PC-9 (cell line): ENCODE measurements at regions not wholly inside any gene's neighbourhood (a gene's known extent, or its start where the extent isn't known, plus 50 kb on each side); places are given as distances from the start of the nearest gene placed in this dataset.

Experiments used
- BruUV-seq: library from RNA; stranded (reverse); fragments of 400-500 nt; replicated peaks from 2 replicates; lab custom pipeline; 2021; lab: Mats Ljungman, UMichigan
- CTCF ChIA-PET: fragments of 300-600 bp; sonication (Branson Sonifier 250); formaldehyde crosslinking; loops from one replicate; lab custom pipeline; 2022; ENCODE audit warnings: antibody characterized with exemption; lab: Charles Lee
- POLR2A ChIA-PET: fragments of 300-600 bp; sonication (Branson Sonifier 250); formaldehyde crosslinking; loops from one replicate; lab custom pipeline; 2022; ENCODE audit warnings: antibody characterized with exemption; ENCODE audit not compliant: unreplicated experiment; lab: Charles Lee
- DNase-seq, 2 experiments: peaks; one replicate each; pipeline versions ENCODE4 v3.0.0 to v3.0.0-alpha.2; 2015 to 2022; ENCODE audit warnings: mixed read lengths in 1 of 2
- H2AFZ ChIP-seq: fragments of 200-600 bp; sonication (generic); 2 replicates; pipeline ENCODE4 v1.8.1; 2017; ENCODE audit warnings: antibody characterized with exemption
- H3F3A ChIP-seq: fragments of 200-600 bp; sonication (generic); 2 replicates; pipeline ENCODE4 v1.8.1; 2017; ENCODE audit warnings: antibody characterized with exemption, mild to moderate bottlenecking, low read depth; ENCODE audit not compliant: insufficient read depth
- H3K27ac ChIP-seq: fragments of 200-600 bp; sonication (generic); 2 replicates; pipeline ENCODE4 v1.6.1; 2016; ENCODE audit warnings: mixed run types
- H3K27me3 ChIP-seq: fragments of 200-600 bp; sonication (generic); 2 replicates; pipeline ENCODE4 v1.6.1; 2016; ENCODE audit warnings: low read depth, mixed run types; ENCODE audit not compliant: insufficient read depth
- H3K36me3 ChIP-seq: fragments of 200-600 bp; sonication (generic); 2 replicates; pipeline ENCODE4 v1.6.1; 2016; ENCODE audit warnings: low read depth, mixed run types
- H3K4me1 ChIP-seq: fragments of 200-600 bp; sonication (generic); replicated peaks from 2 replicates; pipeline ENCODE4 v1.6.1; 2016; ENCODE audit warnings: mixed run types; ENCODE audit not compliant: insufficient read depth
- H3K4me2 ChIP-seq: fragments of 200-600 bp; sonication (generic); 2 replicates; pipeline ENCODE4 v1.6.1; 2017; ENCODE audit warnings: mixed run types
- H3K4me3 ChIP-seq: fragments of 200-600 bp; sonication (generic); 2 replicates; pipeline ENCODE4 v1.6.1; 2016; ENCODE audit warnings: mixed run types
- H3K79me2 ChIP-seq: fragments of 200-600 bp; sonication (generic); 2 replicates; pipeline ENCODE4 v1.6.1; 2017; ENCODE audit warnings: low read depth, mixed run types
- H3K9me2 ChIP-seq: fragments of 200-600 bp; sonication (generic); 2 replicates; pipeline ENCODE4 v1.8.1; 2017; ENCODE audit warnings: mild to moderate bottlenecking; ENCODE audit not compliant: insufficient read depth
- H3K9me3 ChIP-seq: fragments of 200-600 bp; sonication (generic); 2 replicates; pipeline ENCODE4 v1.8.1; 2016; ENCODE audit warnings: low read depth; ENCODE audit not compliant: insufficient read depth
- H4K20me1 ChIP-seq: fragments of 200-600 bp; sonication (generic); 2 replicates; pipeline ENCODE4 v1.8.1; 2017; ENCODE audit not compliant: insufficient read depth
- CTCF ChIP-seq: fragments of 200-600 bp; sonication (generic); conservative IDR thresholded peaks from 2 replicates; pipeline ENCODE4 v1.6.1; 2017; ENCODE audit warnings: mixed run types, antibody characterized with exemption, mild to moderate bottlenecking, moderate library complexity
- EZH2 ChIP-seq: fragments of 200-600 bp; sonication (generic); IDR thresholded peaks from 2 replicates; pipeline ENCODE4 v1.8.0; 2017; ENCODE audit warnings: antibody characterized with exemption, low read depth
- intact Hi-C: fragments of 100-400 bp; cut with micrococcal nuclease; formaldehyde crosslinking; loops from one replicate; pipeline ENCODE4 v1.10.0; 2022; ENCODE audit not compliant: unreplicated experiment

- Histone ChIP-seq H4K20me1 (no peaks in the 10 kb centered on the region), H3K9me3 (no peaks in the 10 kb centered on the region), H3K27ac (no peak overlapping the region), H3K36me3 (no peaks in the 10 kb centered on the region), H3K27me3 (no peaks in the 10 kb centered on the region), H3K4me2 (no peak overlapping the region), H3K4me3 (no peak overlapping the region), H2AFZ (no peak overlapping the region), H3K79me2 (no peaks in the 10 kb centered on the region), H3K4me1 (no peaks in the 10 kb centered on the region), H3F3A (no peaks in the 10 kb centered on the region), H3K9me2 (no peaks in the 10 kb centered on the region)
- ChIA-PET POLR2A (no interaction called here), CTCF (no interaction called here)
- TF ChIP-seq EZH2 (no peak), CTCF (no peak)
- BruUV-seq: no TSS peak
- intact Hi-C loops: no loop called here
- DNase-seq: no peak
Observed at GRCh38 chr9:78962156-78962555, 609.6 kb upstream of the TLE4 start.

- Histone ChIP-seq H4K20me1 (no peaks in the 10 kb centered on the region), H3F3A (no peaks in the 10 kb centered on the region), H3K9me3 (no peaks in the 10 kb centered on the region), H2AFZ (no peak overlapping the region), H3K27ac (no peak overlapping the region), H3K9me2 (no peaks in the 10 kb centered on the region), H3K4me3 (no peak overlapping the region), H3K4me1 (no peaks in the 10 kb centered on the region), H3K79me2 (no peaks in the 10 kb centered on the region), H3K27me3 (no peaks in the 10 kb centered on the region), H3K36me3 (no peaks in the 10 kb centered on the region), H3K4me2 (no peak overlapping the region)
- ChIA-PET POLR2A (no interaction called here), CTCF (no interaction called here)
- no peak for DNase-seq
- intact Hi-C loops: no loop called here
- TF ChIP-seq EZH2: no peak
- no peak for TF ChIP-seq CTCF
- BruUV-seq: no TSS peak
Observed at GRCh38 chr9:78963911-78964310, 607.9 kb upstream of the TLE4 start.

GRCh38 chr9:78967596-78968217 lies 604.1 kb upstream of the TLE4 start:
- no peaks in the 10 kb centered on the region for H4K20me1 ChIP-seq
- TF ChIP-seq EZH2 (no peak), CTCF (no peak)
- intact Hi-C loops: no loop called here
- ChIA-PET POLR2A (interaction anchor here (0.7 kb wide), 1 partner anchor 113 kb away, joined by 3 read pairs; no protein-coding TSS in a partner anchor), CTCF (no interaction called here)
- no peaks in the 10 kb centered on the region for H3K36me3 ChIP-seq
- no peaks in the 10 kb centered on the region for H3K27me3 ChIP-seq
- no peak for DNase-seq
- no peaks in the 10 kb centered on the region for H3K79me2 ChIP-seq
- H3K4me1 ChIP-seq: no peaks in the 10 kb centered on the region
- no peaks in the 10 kb centered on the region for H3F3A ChIP-seq
- no peak overlapping the region for H2AFZ ChIP-seq
- no peak overlapping the region for H3K4me2 ChIP-seq
- H3K9me2 ChIP-seq: no peaks in the 10 kb centered on the region
- no TSS peak for BruUV-seq
- H3K4me3 ChIP-seq: no peak overlapping the region
- H3K9me3 ChIP-seq: no peaks in the 10 kb centered on the region
- H3K27ac ChIP-seq: no peak overlapping the region
